ENCODE measurements at regions not wholly inside any gene's neighbourhood (a gene's known extent, or its start where the extent isn't known, plus 50 kb on each side); places are given as distances from the start of the nearest gene placed in this dataset.

DNA sequence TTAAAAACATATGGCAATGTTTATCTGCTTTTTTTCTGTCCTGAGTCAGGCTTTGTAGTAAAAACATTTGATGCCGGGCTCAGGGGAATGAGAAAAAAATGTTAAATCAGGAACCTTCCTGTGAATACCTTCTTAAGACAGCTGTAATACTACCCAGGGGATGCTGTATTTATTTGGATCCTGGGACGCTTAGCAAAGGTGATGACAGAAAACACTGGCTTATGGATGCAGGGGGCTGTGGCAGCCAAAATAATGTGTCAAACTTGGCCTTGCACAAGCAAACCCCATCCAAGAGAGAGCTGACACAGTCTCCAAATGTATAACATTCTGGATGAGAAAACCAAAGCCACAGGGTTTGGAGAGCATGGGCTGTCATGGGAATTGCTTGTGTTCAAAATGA is 438.2 kb upstream of the PROK2 start:
- Histone ChIP-seq H4K91ac (ENCODE audit: insufficient read depth, low read depth, low read length) (no peak overlapping the region), H3K4ac (ENCODE audit: low read depth, low read length) (no peak overlapping the region), H3K36me3 (ENCODE audit: control insufficient read depth, insufficient read depth, low read length) (no peaks in the 10 kb centered on the region), H3K14ac (replicated peaks; ENCODE audit: low read depth, low read length) (no peak overlapping the region), H3K79me1 (ENCODE audit: low read depth in 1 of 2, low read length in 2 of 2) (no peaks in the 10 kb centered on the region), H2AK5ac (ENCODE audit: low read depth, low read length) (no peak overlapping the region), H2BK15ac (ENCODE audit: low read depth, low read length) (no peak overlapping the region), H3K23ac (ENCODE audit: low read depth, low read length) (no peak overlapping the region), H3K4me1 (ENCODE audit: control insufficient read depth, insufficient read depth, low read length) (no peaks in the 10 kb centered on the region; the same call in 1 of the 2 replicates), H2BK120ac (ENCODE audit: low read depth, low read length) (no peak overlapping the region), H3K4me3 (ENCODE audit: insufficient read depth, low read depth, low read length) (no peak overlapping the region), H4K20me1 (ENCODE audit: insufficient read depth, low read length) (no peaks in the 10 kb centered on the region), H3K9ac (ENCODE audit: low read depth, low read length) (no peak overlapping the region), H2AK9ac (replicated peaks; ENCODE audit: low read depth, low read length, poor library complexity) (no peak overlapping the region), H2AFZ (replicated peaks; ENCODE audit: low read length, poor library complexity) (no peak overlapping the region), H2BK5ac (ENCODE audit: low read depth, low read length, poor library complexity, severe bottlenecking) (no peak overlapping the region), H3K9me1 (ENCODE audit: insufficient read depth, low read length) (no peaks in the 10 kb centered on the region), H2BK20ac (ENCODE audit: low read depth, low read length) (no peak overlapping the region), H3K56ac (ENCODE audit: extremely low read depth, insufficient read depth, low read length) (no peak overlapping the region), H3K9me3 (ENCODE audit: control insufficient read depth, insufficient read depth, low read length) (0 out of 2 replicates have a peak, but pooled peaks cover 2% of the 10 kb centered on the region), H3K27ac (ENCODE audit: insufficient read depth, low read length) (no peak overlapping the region), H3K27me3 (ENCODE audit: control insufficient read depth, insufficient read depth, low read length) (peaks cover 13% of the 10 kb centered on the region), H3K18ac (ENCODE audit: low read depth, low read length) (no peak overlapping the region), H4K5ac (ENCODE audit: low read depth, low read length) (no peak overlapping the region), H3K4me2 (ENCODE audit: low read depth, low read length) (no peak overlapping the region), H4K8ac (ENCODE audit: low read depth in 2 of 2, low read length in 2 of 2) (no peak overlapping the region)
- BruUV-seq (replicated peaks), result no TSS peak
- dilution Hi-C loops (cut with HindIII; ENCODE audit: low sequenced_read_pairs, unreplicated experiment) (no loop called here), intact Hi-C loops (cut with micrococcal nuclease) (no loop called here), in situ Hi-C loops (cut with MboI; ENCODE audit: low sequenced_read_pairs) (no loop called here)
- WGBS, 2 experiments (ENCODE audit: extremely low coverage in 2 of 2, insufficient read length in 1 of 2), result no CpG with 5 or more reads among the region's 2 CpGs
- DNase-seq (no peak), ATAC-seq (ENCODE audit: low read depth) (no peak)
- POLR2A ChIA-PET (ENCODE audit: unreplicated experiment), result no interaction called here
- TF ChIP-seq RAD21 (IDR thresholded peaks at IDR 0.05; ENCODE audit: low read length), result no peak
- TF ChIP-seq, protein P1, sequence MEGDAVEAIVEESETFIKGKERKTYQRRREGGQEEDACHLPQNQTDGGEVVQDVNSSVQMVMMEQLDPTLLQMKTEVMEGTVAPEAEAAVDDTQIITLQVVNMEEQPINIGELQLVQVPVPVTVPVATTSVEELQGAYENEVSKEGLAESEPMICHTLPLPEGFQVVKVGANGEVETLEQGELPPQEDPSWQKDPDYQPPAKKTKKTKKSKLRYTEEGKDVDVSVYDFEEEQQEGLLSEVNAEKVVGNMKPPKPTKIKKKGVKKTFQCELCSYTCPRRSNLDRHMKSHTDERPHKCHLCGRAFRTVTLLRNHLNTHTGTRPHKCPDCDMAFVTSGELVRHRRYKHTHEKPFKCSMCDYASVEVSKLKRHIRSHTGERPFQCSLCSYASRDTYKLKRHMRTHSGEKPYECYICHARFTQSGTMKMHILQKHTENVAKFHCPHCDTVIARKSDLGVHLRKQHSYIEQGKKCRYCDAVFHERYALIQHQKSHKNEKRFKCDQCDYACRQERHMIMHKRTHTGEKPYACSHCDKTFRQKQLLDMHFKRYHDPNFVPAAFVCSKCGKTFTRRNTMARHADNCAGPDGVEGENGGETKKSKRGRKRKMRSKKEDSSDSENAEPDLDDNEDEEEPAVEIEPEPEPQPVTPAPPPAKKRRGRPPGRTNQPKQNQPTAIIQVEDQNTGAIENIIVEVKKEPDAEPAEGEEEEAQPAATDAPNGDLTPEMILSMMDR (conservative IDR thresholded peaks at IDR 0.05; ENCODE audit: low read depth, low read length), result no peak
- no peak for TF ChIP-seq CHD1 (IDR thresholded peaks at IDR 0.05; ENCODE audit: low read depth, low read length)
- no peak for TF ChIP-seq RCOR1 (IDR thresholded peaks at IDR 0.05; ENCODE audit: insufficient replicate concordance, low read length)
- TF ChIP-seq, protein P2, sequence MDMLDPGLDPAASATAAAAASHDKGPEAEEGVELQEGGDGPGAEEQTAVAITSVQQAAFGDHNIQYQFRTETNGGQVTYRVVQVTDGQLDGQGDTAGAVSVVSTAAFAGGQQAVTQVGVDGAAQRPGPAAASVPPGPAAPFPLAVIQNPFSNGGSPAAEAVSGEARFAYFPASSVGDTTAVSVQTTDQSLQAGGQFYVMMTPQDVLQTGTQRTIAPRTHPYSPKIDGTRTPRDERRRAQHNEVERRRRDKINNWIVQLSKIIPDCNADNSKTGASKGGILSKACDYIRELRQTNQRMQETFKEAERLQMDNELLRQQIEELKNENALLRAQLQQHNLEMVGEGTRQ (IDR thresholded peaks at IDR 0.05; ENCODE audit: low read depth, low read length), result no peak
- TF ChIP-seq RFX5 (IDR thresholded peaks at IDR 0.05; ENCODE audit: low read depth, low read length), result no peak
- TF ChIP-seq BHLHE40 (IDR thresholded peaks at IDR 0.05; ENCODE audit: low read depth, low read length), result no peak
- TF ChIP-seq CEBPB (IDR thresholded peaks at IDR 0.05; ENCODE audit: low read depth, low read length), result no peak
- no peak for TF ChIP-seq POLR2A (IDR thresholded peaks at IDR 0.05; ENCODE audit: low read depth, low read length)
- TF ChIP-seq MAZ (IDR thresholded peaks at IDR 0.05; ENCODE audit: borderline replicate concordance, low read depth, low read length), result no peak
- no peak for TF ChIP-seq MAFK (IDR thresholded peaks at IDR 0.05; ENCODE audit: low read depth, low read length)
- TF ChIP-seq, protein P3, sequence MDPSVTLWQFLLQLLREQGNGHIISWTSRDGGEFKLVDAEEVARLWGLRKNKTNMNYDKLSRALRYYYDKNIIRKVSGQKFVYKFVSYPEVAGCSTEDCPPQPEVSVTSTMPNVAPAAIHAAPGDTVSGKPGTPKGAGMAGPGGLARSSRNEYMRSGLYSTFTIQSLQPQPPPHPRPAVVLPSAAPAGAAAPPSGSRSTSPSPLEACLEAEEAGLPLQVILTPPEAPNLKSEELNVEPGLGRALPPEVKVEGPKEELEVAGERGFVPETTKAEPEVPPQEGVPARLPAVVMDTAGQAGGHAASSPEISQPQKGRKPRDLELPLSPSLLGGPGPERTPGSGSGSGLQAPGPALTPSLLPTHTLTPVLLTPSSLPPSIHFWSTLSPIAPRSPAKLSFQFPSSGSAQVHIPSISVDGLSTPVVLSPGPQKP (IDR thresholded peaks at IDR 0.05; ENCODE audit: borderline replicate concordance, low read depth, low read length), result no peak
- TF ChIP-seq NFE2L2 (IDR thresholded peaks at IDR 0.05; ENCODE audit: low read depth, low read length), result no peak
- no peak for TF ChIP-seq FOS (IDR thresholded peaks at IDR 0.05; ENCODE audit: low read depth, low read length)
- CTCF ChIA-PET, result no interaction called here

All from IMR-90 (cell line).